Esophagus squamous epithelium (tissue), 4 donors: ENCODE measurements at regions not wholly inside any gene's neighbourhood (a gene's known extent, or its start where the extent isn't known, plus 50 kb on each side); places are given as distances from the start of the nearest gene placed in this dataset.

Experiments
- POLR2A ChIP-seq, 4 donors: fragments of 450-650 bp; IDR thresholded peaks; one replicate each; pipeline ENCODE4 v1.6.1; 2017; ENCODE audit warnings: antibody characterized with exemption in 4 of 4, mild to moderate bottlenecking in 4 of 4, moderate library complexity in 3 of 4
- TF ChIP-seq, protein P1 (sequence below), 6 experiments: fragments of 450-650 bp in 4 of 6; fragments of 200-600 bp in 2 of 6; sonication (generic) in 2 of 6; IDR thresholded peaks; one replicate each; pipeline ENCODE4 v1.5.1; 2016 to 2019; ENCODE audit warnings: antibody characterized with exemption in 6 of 6, mild to moderate bottlenecking in 4 of 6, moderate library complexity in 4 of 6

DNA sequence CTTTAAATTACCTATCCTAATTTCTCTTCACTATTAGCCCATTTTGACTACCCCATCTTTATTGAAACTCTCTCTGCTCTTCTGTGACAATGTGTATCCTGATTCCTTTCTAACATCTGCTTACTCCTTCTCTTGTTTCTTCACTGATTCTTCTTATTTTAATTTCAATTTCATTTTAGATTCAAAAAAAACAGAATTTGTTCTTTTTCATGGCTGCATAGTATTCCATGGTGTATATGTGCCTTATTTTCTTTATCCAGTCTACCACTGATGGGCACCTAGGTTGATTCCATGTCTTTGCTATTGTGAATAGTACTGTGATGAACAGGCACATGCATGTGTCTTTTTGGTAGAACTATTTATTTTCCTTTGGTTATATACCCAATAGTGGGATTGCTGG, 120.0 kb upstream of the VAMP7 start:
- TF ChIP-seq POLR2A (IDR thresholded peaks at IDR 0.05): no peak
- TF ChIP-seq, protein P1, sequence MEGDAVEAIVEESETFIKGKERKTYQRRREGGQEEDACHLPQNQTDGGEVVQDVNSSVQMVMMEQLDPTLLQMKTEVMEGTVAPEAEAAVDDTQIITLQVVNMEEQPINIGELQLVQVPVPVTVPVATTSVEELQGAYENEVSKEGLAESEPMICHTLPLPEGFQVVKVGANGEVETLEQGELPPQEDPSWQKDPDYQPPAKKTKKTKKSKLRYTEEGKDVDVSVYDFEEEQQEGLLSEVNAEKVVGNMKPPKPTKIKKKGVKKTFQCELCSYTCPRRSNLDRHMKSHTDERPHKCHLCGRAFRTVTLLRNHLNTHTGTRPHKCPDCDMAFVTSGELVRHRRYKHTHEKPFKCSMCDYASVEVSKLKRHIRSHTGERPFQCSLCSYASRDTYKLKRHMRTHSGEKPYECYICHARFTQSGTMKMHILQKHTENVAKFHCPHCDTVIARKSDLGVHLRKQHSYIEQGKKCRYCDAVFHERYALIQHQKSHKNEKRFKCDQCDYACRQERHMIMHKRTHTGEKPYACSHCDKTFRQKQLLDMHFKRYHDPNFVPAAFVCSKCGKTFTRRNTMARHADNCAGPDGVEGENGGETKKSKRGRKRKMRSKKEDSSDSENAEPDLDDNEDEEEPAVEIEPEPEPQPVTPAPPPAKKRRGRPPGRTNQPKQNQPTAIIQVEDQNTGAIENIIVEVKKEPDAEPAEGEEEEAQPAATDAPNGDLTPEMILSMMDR (IDR thresholded peaks at IDR 0.05): no peak
